GM10266 (cell line): ENCODE measurements at regions not wholly inside any gene's neighbourhood (a gene's known extent, or its start where the extent isn't known, plus 50 kb on each side); places are given as distances from the start of the nearest gene placed in this dataset.

Experiments used
- DNase-seq: peaks from one replicate; pipeline ENCODE4 v3.0.0; 2012; ENCODE audit errors: extremely low spot score
- TF ChIP-seq, protein P1 (sequence below): IDR thresholded peaks from 2 replicates; pipeline ENCODE4 v1.5.1; 2012; ENCODE audit warnings: mild to moderate bottlenecking, low read depth; ENCODE audit not compliant: control insufficient read depth, insufficient read depth; ENCODE audit errors: missing control alignments

- TF ChIP-seq, protein P1, sequence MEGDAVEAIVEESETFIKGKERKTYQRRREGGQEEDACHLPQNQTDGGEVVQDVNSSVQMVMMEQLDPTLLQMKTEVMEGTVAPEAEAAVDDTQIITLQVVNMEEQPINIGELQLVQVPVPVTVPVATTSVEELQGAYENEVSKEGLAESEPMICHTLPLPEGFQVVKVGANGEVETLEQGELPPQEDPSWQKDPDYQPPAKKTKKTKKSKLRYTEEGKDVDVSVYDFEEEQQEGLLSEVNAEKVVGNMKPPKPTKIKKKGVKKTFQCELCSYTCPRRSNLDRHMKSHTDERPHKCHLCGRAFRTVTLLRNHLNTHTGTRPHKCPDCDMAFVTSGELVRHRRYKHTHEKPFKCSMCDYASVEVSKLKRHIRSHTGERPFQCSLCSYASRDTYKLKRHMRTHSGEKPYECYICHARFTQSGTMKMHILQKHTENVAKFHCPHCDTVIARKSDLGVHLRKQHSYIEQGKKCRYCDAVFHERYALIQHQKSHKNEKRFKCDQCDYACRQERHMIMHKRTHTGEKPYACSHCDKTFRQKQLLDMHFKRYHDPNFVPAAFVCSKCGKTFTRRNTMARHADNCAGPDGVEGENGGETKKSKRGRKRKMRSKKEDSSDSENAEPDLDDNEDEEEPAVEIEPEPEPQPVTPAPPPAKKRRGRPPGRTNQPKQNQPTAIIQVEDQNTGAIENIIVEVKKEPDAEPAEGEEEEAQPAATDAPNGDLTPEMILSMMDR: no peak
- no peak for DNase-seq
Measured at GRCh38 chr19:16018106-16018755, 58.1 kb upstream of the TPM4 start.

GRCh38 chr19:16018801-16019551 is 57.3 kb upstream of the TPM4 start:
- DNase-seq: no peak
- TF ChIP-seq, protein P1: no peak

DNA sequence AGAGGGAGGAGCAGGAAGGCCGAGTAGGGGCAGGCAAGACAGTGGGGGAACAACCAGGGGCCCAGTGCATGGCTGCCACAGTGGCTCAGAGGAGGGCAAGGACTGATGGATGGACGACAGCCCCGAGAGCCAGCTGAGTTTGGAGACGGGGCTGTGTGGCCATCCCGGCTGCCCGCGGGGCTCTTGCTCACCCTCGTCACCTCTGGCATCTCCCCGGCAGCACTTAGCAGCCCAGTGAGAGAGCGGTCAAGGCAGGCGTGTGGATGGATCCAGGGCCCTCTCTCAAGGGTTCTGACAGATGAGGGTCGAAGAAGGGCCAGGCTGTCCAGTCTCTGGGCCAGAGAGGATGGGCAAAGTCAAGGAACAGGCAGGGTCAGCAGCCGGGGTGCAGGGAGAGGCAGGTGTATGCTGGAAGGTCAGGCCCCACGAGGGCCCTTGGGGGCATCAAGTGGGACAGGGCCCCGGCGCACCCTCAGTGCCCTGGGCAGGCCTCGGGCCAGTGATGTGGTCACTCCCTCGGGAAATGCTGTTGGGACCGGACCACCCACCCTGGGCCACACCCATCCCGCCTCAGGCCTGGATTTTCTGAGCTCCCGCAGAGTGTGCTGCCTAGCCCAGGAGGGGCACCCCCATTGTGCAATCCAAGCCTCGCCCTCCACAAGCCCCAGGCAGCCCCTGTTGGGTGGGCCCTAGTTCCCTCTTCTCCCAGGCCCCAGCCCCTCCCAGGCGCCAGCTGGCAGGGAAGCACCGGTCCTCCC is 56.4 kb upstream of the TPM4 start:
- no peak for DNase-seq
- TF ChIP-seq, protein P1: no peak

- DNase-seq: no peak
- TF ChIP-seq, protein P1: no peak
Measured at GRCh38 chr19:16021796-16022195, 54.5 kb upstream of the TPM4 start.

GRCh38 chr19:16022251-16022650 is 54.0 kb upstream of the TPM4 start:
- DNase-seq: no peak
- TF ChIP-seq, protein P1: no peak

GRCh38 chr19:16022681-16023080 is 53.6 kb upstream of the TPM4 start:
- TF ChIP-seq, protein P1: no peak
- DNase-seq: no peak
